ENCODE measurements at regions not wholly inside any gene's neighbourhood (a gene's known extent, or its start where the extent isn't known, plus 50 kb on each side); places are given as distances from the start of the nearest gene placed in this dataset.

GRCh38 chr5:38613992-38614836 is 57.8 kb upstream of the LIFR start:
- no peak for TF ChIP-seq POLR2A (IDR thresholded peaks at IDR 0.05; ENCODE audit: low read length)
- TF ChIP-seq GATA1 (IDR thresholded peaks at IDR 0.05; ENCODE audit: low read depth, low read length): no peak

Data from erythroblast (primary cell).